Activated T-cell treated with anti-CD3 and anti-CD28 coated beads, Interleukin-2, amount 50 U/mL, for 1 hour (primary cell): ENCODE measurements at regions not wholly inside any gene's neighbourhood (a gene's known extent, or its start where the extent isn't known, plus 50 kb on each side); places are given as distances from the start of the nearest gene placed in this dataset.

Experiments
- DNase-seq: peaks from one replicate; pipeline ENCODE4 v3.0.0-alpha.2; 2020

DNA sequence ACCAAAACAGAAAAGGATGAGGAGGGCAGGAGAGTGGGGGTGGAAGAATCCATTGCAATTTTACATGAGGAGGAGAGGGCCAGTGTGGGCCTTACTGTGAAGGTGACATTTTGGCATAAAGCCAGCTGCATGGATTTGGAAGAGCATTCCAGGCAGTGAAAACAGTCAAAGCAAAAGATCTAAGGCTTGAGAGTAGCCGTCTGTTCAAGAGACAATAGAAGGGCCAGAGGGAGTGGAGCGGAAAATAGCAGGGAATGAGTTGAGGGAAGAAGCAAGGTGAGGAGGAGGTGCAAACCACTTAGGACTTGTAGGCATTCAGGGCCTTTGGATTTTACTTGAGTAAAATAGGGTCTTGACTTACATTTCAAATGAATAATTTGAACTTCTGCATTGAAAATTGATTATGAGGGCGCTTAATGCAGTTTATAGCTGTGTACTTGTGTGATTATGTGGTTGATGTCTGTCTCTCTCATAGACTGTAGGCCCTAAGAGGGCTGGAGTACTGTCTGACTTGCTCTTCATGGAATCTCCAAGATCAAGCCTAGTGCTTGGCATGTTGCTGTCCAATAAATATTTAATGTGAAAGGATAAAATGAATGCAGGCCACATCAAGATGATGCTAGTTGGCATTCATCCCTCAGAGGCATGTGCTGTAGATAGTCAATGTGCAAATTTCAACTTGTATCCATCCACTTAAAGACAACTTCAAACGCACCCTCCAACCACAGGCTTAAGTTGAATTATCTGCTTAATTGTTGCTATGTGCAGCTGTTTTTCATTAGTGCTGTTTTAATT lies 772.1 kb upstream of the RBFOX1 start:
- no peak for DNase-seq

DNA sequence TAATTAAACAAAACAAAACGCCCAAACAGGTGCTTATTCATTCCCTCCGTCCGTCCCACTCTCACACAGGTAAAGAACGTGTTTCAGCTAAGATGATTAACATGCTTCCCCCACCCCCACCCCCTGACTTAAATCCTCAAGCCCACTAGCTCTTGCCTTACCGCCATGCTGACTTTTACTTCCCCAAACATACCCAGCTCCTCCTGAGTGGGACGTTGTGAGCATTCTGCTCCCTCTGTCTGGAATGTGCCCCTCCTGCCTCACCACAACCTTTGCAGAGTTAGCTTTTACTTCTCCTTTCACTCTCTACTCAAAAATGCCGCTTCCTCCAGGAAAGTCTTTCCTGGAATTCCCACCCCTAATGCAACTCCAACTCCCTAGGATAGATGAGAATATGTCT lies 774.0 kb upstream of the RBFOX1 start:
- no peak for DNase-seq

DNA sequence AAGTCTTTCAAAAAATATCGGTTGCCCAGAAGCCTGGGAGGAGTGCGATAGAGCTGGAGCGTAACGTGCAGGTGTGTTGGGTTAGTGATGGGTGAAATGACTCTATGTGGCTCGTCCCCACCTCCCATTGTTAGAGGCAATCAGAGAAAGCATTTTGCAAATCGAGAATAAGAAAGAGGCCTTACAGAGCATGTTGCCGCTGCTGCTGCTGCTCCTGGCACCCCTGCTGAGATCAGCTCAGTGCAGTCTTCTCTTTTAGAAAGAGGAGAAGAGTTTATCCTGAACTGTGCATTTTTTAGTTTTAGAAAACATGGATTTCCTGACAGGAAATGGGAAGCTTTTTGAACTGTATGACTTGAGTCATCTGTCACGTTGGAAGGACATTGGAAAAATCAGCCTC lies 774.5 kb upstream of the RBFOX1 start:
- no peak for DNase-seq

DNA sequence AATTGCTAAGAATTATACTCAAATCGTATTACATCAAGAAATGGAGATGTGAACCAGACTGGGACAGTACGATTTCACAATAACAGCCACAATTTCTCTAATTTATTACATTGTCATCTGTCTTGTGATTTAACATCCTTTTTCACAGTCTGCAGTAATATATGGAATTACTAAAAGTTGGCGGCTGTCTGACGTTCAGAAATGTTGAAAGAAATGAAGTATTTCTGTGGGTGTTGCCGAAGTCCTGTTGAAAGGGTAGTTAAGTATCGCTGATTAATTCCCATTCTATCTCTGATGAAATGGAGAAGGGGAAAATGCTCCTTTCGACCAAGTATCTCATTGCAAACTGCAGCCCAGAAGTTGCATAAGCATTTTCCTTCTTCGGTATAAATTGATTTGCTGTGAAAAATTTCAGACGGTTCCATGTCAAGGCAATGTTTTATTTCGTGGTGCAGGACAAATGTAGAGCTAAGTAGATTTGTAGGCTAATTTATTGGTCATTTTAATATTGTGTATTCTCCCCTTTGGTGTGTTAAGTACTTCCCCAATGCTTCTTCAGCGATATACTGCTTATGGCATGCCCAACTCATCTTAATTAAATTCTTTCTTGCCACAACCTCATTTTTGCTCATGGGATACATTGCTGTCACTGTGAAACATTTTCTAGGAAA lies 775.2 kb upstream of the RBFOX1 start:
- DNase-seq = no peak

DNA sequence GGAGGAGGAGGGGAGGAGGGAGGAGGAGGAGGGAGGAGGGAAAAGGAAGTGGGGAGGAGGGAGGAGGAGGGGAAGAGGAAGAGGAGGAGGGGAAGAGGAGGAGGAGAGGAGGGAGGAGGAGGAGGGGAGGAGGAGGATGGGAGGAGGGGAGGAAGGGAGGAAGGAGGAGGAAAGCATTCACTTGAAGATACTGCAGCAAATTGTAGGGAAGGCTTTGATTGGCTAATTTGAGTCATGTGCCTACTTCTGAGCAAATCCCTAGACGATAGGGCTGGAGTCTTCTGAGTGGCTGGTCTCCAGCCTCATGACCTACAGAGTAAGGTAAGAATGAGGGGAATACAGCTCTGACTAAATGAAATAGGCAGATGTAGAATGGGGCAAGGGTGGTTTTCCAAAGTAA lies 783.2 kb upstream of the RBFOX1 start:
- no peak for DNase-seq

DNA sequence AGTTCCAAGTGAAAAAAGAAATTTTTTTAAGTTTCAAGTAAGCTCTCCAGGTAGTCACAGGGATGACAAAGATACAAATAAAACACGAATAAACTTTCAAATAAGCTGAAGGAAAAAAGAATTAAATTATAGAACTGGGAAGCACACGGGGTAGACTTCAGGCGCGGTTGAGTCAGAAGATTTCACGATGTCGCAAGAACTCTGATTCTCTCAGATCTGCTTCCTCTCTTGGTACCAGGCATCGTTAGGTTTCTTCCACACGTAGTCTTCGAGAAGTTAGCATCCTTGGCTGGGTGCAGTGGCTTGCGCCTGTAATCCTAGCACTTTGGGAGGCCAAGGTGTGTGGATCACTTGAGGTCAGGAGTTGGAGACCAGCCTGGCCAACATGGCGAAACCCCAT lies 784.1 kb upstream of the RBFOX1 start:
- no peak for DNase-seq

DNA sequence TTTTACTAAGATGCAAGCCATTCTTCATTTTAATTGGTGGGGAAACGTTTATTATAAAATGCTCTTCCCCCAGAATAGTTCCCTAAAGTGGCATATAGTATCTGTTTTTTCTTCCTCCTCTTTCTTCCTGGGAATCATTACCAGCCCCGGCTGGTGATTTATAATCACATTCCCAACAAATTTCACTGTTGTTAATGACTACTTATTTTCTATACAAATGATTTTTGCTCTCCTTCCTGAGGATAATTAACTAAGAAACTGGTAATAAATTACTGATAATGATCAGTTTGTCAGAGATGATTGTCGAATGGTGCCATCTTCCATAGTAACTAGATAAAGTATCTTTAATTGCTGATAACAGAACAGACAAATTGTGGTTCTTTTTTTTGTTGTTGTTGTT lies 785.5 kb upstream of the RBFOX1 start:
- no peak for DNase-seq

DNA sequence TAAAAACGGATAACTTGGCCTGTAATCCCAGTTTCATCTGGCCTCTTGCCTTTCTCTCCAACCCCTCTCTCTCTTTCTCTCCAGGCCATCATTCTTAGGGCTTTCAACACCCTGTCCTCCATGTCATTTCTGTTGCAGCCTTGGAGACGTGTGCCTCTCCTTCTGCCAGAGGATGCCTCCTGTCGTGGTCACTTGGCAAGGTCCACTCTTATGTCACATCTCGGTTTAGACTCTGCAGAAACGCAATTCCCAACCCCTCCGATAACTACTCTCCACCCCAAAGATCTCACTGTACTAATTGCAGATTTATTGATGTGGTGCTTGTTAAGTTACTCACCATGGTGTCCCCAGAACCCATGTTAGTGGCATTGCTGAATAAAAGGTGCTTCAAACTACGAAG lies 787.3 kb upstream of the RBFOX1 start:
- DNase-seq = no peak

DNA sequence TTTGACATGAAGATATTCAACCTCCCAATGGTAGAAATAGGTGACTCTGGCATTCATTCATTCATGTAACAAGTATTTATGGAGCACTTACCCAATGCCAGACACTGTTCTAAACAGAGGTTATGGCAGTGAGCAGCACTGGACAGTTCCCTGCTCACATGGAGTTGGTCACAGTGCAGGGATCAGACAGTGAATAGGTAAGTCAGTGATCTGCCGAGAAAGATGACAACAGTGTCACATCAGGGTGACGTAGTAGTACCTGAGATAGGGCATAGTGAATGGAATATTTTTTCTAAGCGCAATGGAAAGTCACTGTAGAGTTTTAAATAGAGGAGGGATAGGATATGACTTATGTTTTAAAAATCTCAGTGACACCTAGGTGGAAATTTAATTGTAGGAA lies 791.4 kb upstream of the RBFOX1 start:
- DNase-seq = no peak

DNA sequence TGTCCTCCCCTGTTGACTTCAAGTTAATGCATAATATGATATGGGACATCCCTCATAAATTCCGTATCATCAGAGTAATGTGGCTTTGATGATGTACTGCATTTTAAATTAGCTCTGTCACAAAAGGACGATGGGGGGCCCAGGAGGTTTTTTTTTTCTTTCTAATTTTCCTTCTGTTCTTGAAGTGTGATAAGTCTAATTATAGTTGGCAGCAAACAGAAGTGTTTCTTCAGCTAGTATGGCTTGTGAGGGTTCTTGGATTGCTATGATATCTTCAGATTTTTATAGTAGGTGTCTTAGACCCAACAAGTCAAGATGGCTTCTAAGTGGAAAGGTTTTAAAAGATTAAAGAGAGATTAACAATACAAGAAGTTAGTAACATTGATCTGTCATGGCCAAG lies 796.2 kb upstream of the RBFOX1 start:
- DNase-seq = no peak

DNA sequence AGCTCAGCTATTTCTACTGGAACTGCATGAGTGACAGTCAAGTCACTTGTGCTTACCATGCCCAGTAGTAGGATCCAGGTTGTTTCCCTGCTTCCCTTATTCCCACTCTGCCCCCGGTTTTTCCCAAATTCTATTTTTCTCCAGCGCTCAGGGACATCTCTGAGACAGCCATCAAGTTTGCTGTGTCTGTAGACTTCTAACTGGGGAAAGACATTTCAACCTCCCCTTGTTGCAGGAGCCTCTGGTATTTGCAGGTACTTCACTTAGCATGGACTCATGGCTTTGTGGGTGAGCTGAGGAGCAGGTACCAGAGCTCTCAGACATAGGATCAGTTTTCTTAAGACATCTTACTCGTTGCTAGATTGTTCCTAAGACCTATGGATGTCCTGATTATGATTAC lies 801.6 kb upstream of the RBFOX1 start:
- no peak for DNase-seq

DNA sequence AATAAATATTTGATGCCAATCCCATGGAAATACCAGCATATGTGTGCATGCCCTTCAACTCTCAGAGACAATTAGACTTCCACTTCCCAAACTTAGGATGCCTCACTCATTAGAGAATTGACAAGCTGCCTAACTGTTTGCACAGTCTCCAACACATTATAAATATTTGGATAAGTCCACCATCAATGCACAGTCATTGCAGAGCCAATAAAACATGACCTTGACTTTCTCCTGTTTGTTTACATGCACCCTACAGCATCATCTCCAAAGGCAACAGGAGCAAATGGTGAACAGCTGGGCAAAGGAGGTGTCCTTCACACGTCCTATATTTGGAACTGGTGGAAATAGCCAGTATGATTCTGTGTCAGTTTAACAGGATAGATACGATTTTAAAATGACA lies 804.4 kb upstream of the RBFOX1 start:
- no peak for DNase-seq

DNA sequence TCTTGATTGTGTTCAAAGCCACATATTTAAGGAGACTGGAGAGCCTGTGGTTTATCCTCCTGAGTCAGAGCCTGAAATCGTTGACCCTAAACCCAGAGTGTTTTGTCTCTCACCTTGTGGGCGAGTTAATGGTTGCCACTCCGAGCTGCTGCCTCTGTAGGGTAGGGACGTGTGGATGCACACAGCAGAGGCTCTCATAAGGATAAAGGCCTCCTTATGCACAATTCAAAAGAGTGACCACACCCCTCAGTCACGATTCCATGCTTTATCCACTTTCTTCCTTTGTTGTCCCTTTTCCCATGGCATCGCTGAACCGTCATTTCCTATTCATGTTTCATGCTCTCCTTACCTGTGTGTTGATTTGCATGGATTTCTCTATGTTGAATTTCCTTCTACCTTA lies 805.0 kb upstream of the RBFOX1 start:
- DNase-seq = no peak

DNA sequence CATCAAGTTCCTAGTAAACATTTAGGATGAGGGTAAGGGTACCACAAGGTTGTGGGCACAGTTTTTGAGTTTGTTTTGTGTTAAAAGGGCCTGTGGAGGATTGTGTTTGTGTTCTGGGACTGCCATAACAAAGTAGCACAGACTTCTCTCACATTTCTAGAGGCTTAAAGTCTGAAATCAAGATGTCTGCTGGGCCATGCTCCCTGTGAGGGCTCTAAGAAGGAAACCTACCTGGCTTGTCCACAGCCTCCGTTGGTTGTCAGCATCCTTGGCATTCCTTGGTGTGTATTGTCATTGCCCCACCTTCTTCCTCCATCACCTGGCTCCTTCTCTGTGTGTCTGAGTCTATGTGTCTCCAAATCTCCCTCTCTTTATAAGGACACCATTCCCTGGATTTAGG lies 808.1 kb upstream of the RBFOX1 start:
- DNase-seq = no peak

DNA sequence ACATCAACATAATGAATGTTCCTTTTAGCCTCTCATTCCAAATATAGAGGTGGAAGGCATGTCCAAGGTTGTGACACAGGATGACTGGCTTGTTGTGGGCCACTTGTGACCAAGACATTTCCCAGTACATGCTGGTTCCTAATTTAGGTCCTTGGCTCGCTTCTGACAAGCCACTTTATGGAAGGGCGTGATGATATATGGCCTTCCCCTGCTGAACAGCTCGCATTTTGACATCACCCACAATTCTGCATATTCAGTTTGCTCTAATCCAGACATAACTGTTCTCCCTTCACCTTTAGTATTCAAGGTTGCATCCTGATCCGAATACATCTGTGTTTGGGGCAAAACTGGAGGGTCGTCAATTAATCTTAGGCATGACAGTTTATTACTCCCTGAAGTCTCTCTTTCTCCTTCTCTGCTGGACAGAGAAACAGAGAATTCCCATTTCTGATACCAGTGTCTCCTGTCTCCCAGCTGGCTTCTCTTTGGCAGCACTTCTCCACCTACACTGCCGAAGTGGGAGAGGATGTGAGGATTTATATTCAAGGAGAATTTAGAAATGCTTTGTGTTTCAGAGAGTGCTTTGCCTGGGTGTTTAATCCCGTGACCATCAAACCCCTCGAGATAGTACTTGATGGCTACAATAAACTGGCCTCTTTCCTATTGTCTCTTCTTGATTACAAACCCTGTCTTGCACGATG lies 815.5 kb upstream of the RBFOX1 start:
- no peak for DNase-seq

DNA sequence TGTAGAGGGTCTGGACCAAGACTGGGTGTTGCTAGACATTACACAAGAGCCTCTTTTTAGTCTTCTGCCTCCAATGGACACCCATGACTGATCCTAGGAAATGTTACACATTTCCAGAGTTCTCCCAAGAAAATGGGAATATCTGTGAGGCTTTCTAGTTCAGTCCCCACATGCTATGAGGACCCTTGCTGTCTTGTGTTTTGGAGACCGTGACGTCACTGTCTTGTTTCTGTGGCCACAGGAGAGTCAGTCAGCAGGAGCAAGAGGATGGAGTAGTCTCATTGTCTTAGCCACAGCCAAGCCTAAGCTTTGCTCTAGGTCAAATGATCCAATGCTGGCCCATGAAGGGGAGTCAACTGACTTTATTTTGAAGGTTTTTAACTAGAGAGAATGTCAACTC lies 820.1 kb upstream of the RBFOX1 start:
- no peak for DNase-seq

DNA sequence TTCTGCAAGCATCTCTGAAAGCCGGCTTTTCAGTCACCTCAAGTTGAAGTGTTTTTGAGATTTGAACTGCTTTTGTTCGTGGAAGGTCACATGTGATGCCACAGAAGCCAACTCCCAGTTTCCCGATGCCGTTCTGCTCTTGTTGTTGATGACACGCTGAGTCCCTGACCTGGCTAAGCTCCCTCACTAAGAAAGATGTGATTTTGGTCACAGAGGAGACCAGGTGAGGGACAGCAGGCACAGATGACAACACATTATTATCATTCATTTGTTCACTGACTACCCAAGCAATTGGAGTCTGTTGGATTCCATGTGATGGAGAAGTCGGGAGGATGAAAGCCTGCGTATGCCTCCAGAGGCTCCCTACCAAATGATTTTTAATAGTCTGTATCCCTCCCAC lies 822.4 kb upstream of the RBFOX1 start:
- DNase-seq = no peak

DNA sequence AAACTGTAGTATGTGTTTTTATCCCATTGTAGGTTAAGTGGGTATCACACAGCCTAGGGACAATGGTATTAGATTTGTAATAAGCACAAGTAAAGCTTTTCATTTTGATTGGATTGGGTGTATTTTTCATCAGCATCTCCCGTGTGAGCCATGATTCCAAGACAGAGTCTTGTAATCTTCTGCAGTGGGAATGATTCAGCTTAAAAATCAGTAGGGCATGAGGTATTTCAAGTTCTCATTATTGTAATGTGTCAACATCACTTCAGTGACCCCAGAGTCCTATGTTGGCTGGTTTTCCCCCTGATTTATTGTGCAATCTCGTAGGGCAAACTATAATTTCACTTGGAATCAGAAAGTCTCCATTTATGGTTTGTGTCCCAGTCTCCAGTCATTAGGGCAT lies 833.2 kb upstream of the RBFOX1 start:
- DNase-seq = no peak

DNA sequence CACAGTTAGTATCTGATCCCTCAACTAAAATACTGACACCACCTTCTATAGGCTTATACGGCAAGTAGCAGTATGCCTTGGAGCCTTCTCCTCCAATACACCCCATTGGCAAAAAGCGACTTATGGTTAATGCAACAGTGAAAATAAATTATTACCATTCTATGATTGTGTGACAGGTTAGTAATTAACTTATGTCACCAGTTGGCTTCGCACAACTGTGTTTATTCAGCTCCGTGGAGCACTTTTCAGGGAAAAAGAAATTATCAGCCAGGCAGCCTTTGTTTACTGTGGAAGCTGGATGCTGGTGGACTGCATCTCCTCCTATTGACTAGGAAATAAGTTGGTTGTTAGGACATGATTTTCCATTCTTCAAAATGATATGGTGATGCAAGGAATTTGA lies 833.8 kb upstream of the RBFOX1 start:
- no peak for DNase-seq

DNA sequence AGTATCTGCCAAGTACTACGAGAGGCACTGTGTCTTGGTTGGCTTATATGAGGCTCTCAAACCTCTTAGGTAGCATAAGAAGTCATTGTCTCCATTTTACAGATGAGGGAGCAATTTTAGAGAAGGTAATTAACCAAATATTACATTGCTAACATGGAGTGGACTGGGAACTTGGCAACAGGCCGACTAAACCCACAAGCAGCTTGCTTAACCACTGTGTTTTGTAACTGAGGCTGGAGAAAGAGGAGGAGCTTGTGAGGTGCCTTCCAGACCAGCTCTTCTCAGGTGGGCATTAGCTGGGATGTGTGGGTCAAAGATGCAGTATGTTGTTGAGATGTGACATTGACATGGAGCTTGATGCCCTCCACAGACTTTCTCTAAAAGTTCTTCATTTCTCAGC lies 835.6 kb upstream of the RBFOX1 start:
- no peak for DNase-seq

DNA sequence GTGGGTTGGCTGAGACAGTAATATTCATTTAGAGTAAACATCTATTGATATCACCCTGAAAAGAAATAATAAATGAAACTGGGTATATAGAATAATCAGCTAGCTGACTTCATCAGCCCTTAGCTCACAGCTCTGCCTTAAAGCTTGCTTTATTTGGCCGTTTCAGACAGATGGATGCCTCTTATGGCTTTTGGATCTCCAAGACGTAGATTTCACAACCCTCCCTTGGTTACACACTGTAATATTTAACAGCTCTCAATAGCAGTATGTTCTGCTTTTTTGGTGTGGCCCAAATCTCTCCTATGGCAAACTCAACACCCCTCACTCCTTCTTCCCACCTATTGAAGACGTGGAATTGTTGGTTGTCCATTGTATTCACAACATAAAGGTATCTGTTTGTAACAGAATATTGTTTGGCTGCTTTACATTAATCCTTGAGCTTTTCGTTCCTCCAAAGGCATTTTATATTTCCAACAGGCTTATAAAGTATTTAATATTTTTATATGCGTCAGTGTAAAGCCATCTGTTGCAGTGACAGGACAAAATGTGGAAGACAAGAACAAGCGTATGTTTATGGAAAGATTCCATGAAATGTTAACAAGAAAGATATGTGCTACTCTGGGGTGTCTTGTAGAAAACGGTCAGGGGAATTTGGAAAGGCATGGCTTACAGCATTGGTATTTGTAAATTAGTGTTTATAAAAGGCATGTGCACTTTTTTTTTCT lies 837.0 kb upstream of the RBFOX1 start:
- no peak for DNase-seq

DNA sequence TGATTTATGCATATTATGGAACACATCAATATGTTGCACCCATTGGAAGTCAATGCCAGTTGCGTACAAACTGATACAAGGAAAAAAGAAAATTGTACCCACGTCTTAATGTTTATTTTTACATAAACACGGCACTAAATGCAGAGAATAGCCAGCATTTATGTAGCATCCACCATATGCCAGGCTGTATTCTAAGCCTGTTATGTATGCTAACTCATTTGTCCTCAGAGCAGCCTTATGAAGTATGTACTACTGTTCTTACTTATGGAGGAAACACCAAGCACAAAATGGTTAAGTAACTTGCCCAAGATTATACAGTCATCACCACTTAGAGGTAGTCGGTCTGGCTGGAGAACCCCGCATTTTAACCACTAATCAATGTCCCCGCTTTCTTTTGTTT lies 837.9 kb upstream of the RBFOX1 start:
- DNase-seq = no peak

DNA sequence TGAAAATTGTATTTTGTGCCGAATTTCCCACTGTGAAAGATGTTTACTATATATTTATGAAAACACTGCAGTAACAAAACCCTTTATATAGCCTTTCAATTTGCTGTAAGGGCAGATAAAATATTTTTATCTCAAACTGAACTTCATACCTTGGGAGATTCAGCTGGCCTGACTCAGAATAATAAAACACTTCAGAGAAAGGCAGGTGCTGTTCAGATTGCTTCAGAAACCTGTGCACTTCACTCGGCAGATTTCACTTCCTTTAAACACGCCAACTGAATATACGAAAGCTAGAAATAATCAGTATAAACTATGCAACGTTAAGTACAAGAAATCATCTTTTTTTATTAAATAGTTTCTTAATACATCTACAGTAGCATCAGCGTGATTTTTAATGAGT lies 839.1 kb upstream of the RBFOX1 start:
- no peak for DNase-seq

DNA sequence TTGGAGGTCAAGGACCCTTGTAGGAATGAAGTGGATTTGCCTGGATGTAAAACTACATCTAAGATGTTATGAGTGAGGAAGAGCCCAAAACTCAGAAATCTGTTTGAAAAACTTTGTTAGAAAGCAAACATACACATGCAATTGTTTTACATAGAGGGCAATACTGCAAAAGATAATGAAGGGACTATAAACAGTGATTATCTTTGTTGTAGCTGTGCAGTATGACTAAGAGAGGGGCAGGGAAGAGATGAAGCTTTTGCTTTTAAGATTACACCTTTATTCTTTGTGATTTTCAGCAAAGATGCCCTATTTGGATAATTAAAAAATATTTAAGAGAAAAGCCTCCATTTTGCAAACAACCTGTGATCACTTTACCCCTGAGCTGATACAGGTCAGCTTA lies 839.9 kb upstream of the RBFOX1 start:
- DNase-seq = no peak
